ENCODE measurements at regions not wholly inside any gene's neighbourhood (a gene's known extent, or its start where the extent isn't known, plus 50 kb on each side); places are given as distances from the start of the nearest gene placed in this dataset.
"Not testable (repeated sequence)": the region's sequence is repeated elsewhere in the genome, so short reads cannot be mapped to it uniquely, and the experiment has no call there.

GRCh38 chr18:43978174-43978573 is 700.9 kb upstream of the SYT4 start:
- H3K4me1 Mint-ChIP-seq, result no peaks in the 10 kb centered on the region
- H3K9me3 Mint-ChIP-seq, result peaks cover 0 to 5% of the 10 kb centered on the region in 2 donors
- DNase-seq (no peak), ATAC-seq (no peak)
- WGBS (ENCODE audit: insufficient coverage), result 78% methylated on average over 4 of the region's 4 CpGs
- H3K4me1 ChIP-seq (ENCODE audit: control insufficient read depth, insufficient read depth, low read length), result no peaks in the 10 kb centered on the region
- no peaks in the 10 kb centered on the region for H3K9me3 ChIP-seq (ENCODE audit: control insufficient read depth, insufficient read depth, low read length)
- intact Hi-C loops (cut with micrococcal nuclease), result no loop called here
- H3K4me3 Mint-ChIP-seq, result no peak overlapping the region
- no peaks in the 10 kb centered on the region for H3K36me3 Mint-ChIP-seq
- no peak for TF ChIP-seq CTCF (IDR thresholded peaks at IDR 0.05)
- no peaks in the 10 kb centered on the region for H3K27me3 Mint-ChIP-seq (ENCODE audit: low read depth in 2 of 2)
- H3K27me3 ChIP-seq (ENCODE audit: control insufficient read depth, insufficient read depth, low read length), result no peaks in the 10 kb centered on the region
- no peak overlapping the region for H3K27ac Mint-ChIP-seq
- H3K4me3 ChIP-seq (ENCODE audit: low read length), result no peak overlapping the region
- no peak overlapping the region for H3K27ac ChIP-seq (ENCODE audit: low read length)
- H3K36me3 ChIP-seq (ENCODE audit: control insufficient read depth, insufficient read depth, low read length), result no peaks in the 10 kb centered on the region

GRCh38 chr18:43982582-43982981 is 698.1 kb upstream of the SETBP1 start:
- ATAC-seq, result no peak

GRCh38 chr18:43987061-43987460 is 693.6 kb upstream of the SETBP1 start:
- H3K27me3 Mint-ChIP-seq (ENCODE audit: low read depth in 2 of 2); H3K27me3 ChIP-seq (ENCODE audit: control insufficient read depth, insufficient read depth, low read length); H3K27ac ChIP-seq (ENCODE audit: low read length); DNase-seq; H3K4me1 ChIP-seq (ENCODE audit: control insufficient read depth, insufficient read depth, low read length); ATAC-seq; H3K4me1 Mint-ChIP-seq; H3K4me3 Mint-ChIP-seq; H3K36me3 Mint-ChIP-seq; H3K27ac Mint-ChIP-seq; H3K4me3 ChIP-seq (ENCODE audit: low read length); intact Hi-C loops (cut with micrococcal nuclease); H3K36me3 ChIP-seq (ENCODE audit: control insufficient read depth, insufficient read depth, low read length); H3K9me3 ChIP-seq (ENCODE audit: control insufficient read depth, insufficient read depth, low read length): not testable (repeated sequence)
- 100% methylated on average over 1 of the region's 4 CpGs for WGBS (ENCODE audit: insufficient coverage)
- H3K9me3 Mint-ChIP-seq, result peaks cover 8 to 12% of the 10 kb centered on the region in 2 donors

More at GRCh38 chr18:43982582-43982981, 698.1 kb upstream of the SETBP1 start:
- peaks cover 8 to 9% of the 10 kb centered on the region in 2 donors for H3K9me3 Mint-ChIP-seq
- DNase-seq, result no peak
- no peak overlapping the region for H3K27ac Mint-ChIP-seq
- H3K27me3 ChIP-seq (ENCODE audit: control insufficient read depth, insufficient read depth, low read length), result no peaks in the 10 kb centered on the region
- WGBS (ENCODE audit: insufficient coverage), result 86% methylated on average over 1 of the region's 4 CpGs
- H3K4me3 Mint-ChIP-seq, result no peak overlapping the region
- no peaks in the 10 kb centered on the region for H3K4me1 ChIP-seq (ENCODE audit: control insufficient read depth, insufficient read depth, low read length)
- no peaks in the 10 kb centered on the region for H3K4me1 Mint-ChIP-seq
- intact Hi-C loops (cut with micrococcal nuclease), result no loop called here
- H3K27me3 Mint-ChIP-seq (ENCODE audit: low read depth in 2 of 2), result no peaks in the 10 kb centered on the region
- H3K27ac ChIP-seq (ENCODE audit: low read length), result no peak overlapping the region
- TF ChIP-seq CTCF (IDR thresholded peaks at IDR 0.05), result no peak
- no peaks in the 10 kb centered on the region for H3K36me3 Mint-ChIP-seq
- H3K36me3 ChIP-seq (ENCODE audit: control insufficient read depth, insufficient read depth, low read length), result no peaks in the 10 kb centered on the region
- H3K9me3 ChIP-seq (ENCODE audit: control insufficient read depth, insufficient read depth, low read length), result no peaks in the 10 kb centered on the region
- H3K4me3 ChIP-seq (ENCODE audit: low read length), result no peak overlapping the region

- TF ChIP-seq CTCF (IDR thresholded peaks at IDR 0.05), result no peak
- Histone ChIP-seq H3K27me3 (ENCODE audit: control insufficient read depth, insufficient read depth, low read length) (no peaks in the 10 kb centered on the region), H3K36me3 (ENCODE audit: control insufficient read depth, insufficient read depth, low read length) (no peaks in the 10 kb centered on the region), H3K4me3 (ENCODE audit: low read length) (no peak overlapping the region), H3K9me3 (ENCODE audit: control insufficient read depth, insufficient read depth, low read length) (no peaks in the 10 kb centered on the region), H3K27ac (ENCODE audit: low read length) (no peak overlapping the region), H3K4me1 (ENCODE audit: control insufficient read depth, insufficient read depth, low read length) (no peaks in the 10 kb centered on the region)
- WGBS (ENCODE audit: insufficient coverage), result no CpG with 5 or more reads among the region's 1 CpG
- Mint-ChIP-seq H3K27me3 (ENCODE audit: low read depth in 2 of 2) (no peaks in the 10 kb centered on the region), H3K27ac (no peak overlapping the region), H3K9me3 (peaks cover 0 to 3% of the 10 kb centered on the region in 2 donors), H3K4me1 (no peaks in the 10 kb centered on the region), H3K4me3 (no peak overlapping the region), H3K36me3 (no peaks in the 10 kb centered on the region)
- no peak for DNase-seq
- intact Hi-C loops (cut with micrococcal nuclease), result no loop called here
- ATAC-seq, result no peak
These were observed 687.9 kb upstream of the SETBP1 start for GRCh38 chr18:43992741-43993140.

Data from natural killer cell (primary cell).